ENCODE measurements at regions not wholly inside any gene's neighbourhood (a gene's known extent, or its start where the extent isn't known, plus 50 kb on each side); places are given as distances from the start of the nearest gene placed in this dataset.

GRCh38 chr1:201632364-201632952 lies 93.5 kb downstream of the NAV1 start:
- POLR2A ChIA-PET: no interaction called here

GRCh38 chr1:201633297-201633696 lies 94.4 kb downstream of the NAV1 start:
- Histone ChIP-seq H3K36me3 (ENCODE audit: insufficient read depth, low read length) (no peaks in the 10 kb centered on the region), H3K9me3 (ENCODE audit: low read length) (no peaks in the 10 kb centered on the region), H3K79me2 (ENCODE audit: insufficient read depth, low read depth, low read length) (no peaks in the 10 kb centered on the region), H4K20me1 (ENCODE audit: insufficient read depth, low read length) (no peaks in the 10 kb centered on the region), H3K27ac (ENCODE audit: low read depth, low read length, poor library complexity, severe bottlenecking) (no peak overlapping the region), H3K4me1 (ENCODE audit: insufficient read depth, low read length, poor library complexity, severe bottlenecking) (no peaks in the 10 kb centered on the region), H3K4me3 (ENCODE audit: low read depth, low read length, poor library complexity, severe bottlenecking) (no peak overlapping the region), H3K9me2 (ENCODE audit: insufficient read depth, low read length) (no peaks in the 10 kb centered on the region), H3K4me2 (ENCODE audit: low read length) (no peak overlapping the region), H2AFZ (ENCODE audit: low read length) (no peak overlapping the region)
- ChIA-PET POLR2A (interaction anchor here (1.1 kb wide), 1 partner anchor 14 kb away, joined by 3 read pairs; no protein-coding TSS in a partner anchor), CTCF (ENCODE audit: unreplicated experiment) (no interaction called here)
- TF ChIP-seq EZH2phosphoT487 (IDR thresholded peaks at IDR 0.05; ENCODE audit: borderline replicate concordance, low read depth, low read length) (no peak), CTCF (conservative IDR thresholded peaks at IDR 0.05; ENCODE audit: low read length) (no peak)
- intact Hi-C loops (cut with micrococcal nuclease; ENCODE audit: unreplicated experiment): no loop called here
- BruUV-seq (replicated peaks): no TSS peak
- no peak for DNase-seq (ENCODE audit: low spot score)

More at GRCh38 chr1:201632364-201632952, 93.5 kb downstream of the NAV1 start:
- no peaks in the 10 kb centered on the region for H4K20me1 ChIP-seq (ENCODE audit: insufficient read depth, low read length)
- no peaks in the 10 kb centered on the region for H3K36me3 ChIP-seq (ENCODE audit: insufficient read depth, low read length)
- H3K4me1 ChIP-seq (ENCODE audit: insufficient read depth, low read length, poor library complexity, severe bottlenecking): no peaks in the 10 kb centered on the region
- TF ChIP-seq CTCF (conservative IDR thresholded peaks at IDR 0.05; ENCODE audit: low read length): no peak
- H3K79me2 ChIP-seq (ENCODE audit: insufficient read depth, low read depth, low read length): no peaks in the 10 kb centered on the region
- H3K4me3 ChIP-seq (ENCODE audit: low read depth, low read length, poor library complexity, severe bottlenecking): no peak overlapping the region
- no peak overlapping the region for H3K4me2 ChIP-seq (ENCODE audit: low read length)
- no peak overlapping the region for H2AFZ ChIP-seq (ENCODE audit: low read length)
- H3K9me3 ChIP-seq (ENCODE audit: low read length): no peaks in the 10 kb centered on the region
- DNase-seq (ENCODE audit: low spot score): no peak
- H3K27ac ChIP-seq (ENCODE audit: low read depth, low read length, poor library complexity, severe bottlenecking): no peak overlapping the region
- BruUV-seq (replicated peaks): no TSS peak
- CTCF ChIA-PET (ENCODE audit: unreplicated experiment): no interaction called here
- H3K9me2 ChIP-seq (ENCODE audit: insufficient read depth, low read length): no peaks in the 10 kb centered on the region
- intact Hi-C loops (cut with micrococcal nuclease; ENCODE audit: unreplicated experiment): no loop called here

- no peak for TF ChIP-seq CTCF (conservative IDR thresholded peaks at IDR 0.05; ENCODE audit: low read length)
- no peak for TF ChIP-seq EZH2phosphoT487 (IDR thresholded peaks at IDR 0.05; ENCODE audit: borderline replicate concordance, low read depth, low read length)
- no peak for DNase-seq (ENCODE audit: low spot score)
- no peak overlapping the region for H2AFZ ChIP-seq (ENCODE audit: low read length)
- H4K20me1 ChIP-seq (ENCODE audit: insufficient read depth, low read length): no peaks in the 10 kb centered on the region
- H3K79me2 ChIP-seq (ENCODE audit: insufficient read depth, low read depth, low read length): no peaks in the 10 kb centered on the region
- H3K4me2 ChIP-seq (ENCODE audit: low read length): no peak overlapping the region
- H3K4me3 ChIP-seq (ENCODE audit: low read depth, low read length, poor library complexity, severe bottlenecking): no peak overlapping the region
- BruUV-seq (replicated peaks): no TSS peak
- H3K36me3 ChIP-seq (ENCODE audit: insufficient read depth, low read length): no peaks in the 10 kb centered on the region
- POLR2A ChIA-PET: interaction anchor here (1.1 kb wide), 1 partner anchor 14 kb away, joined by 3 read pairs; no protein-coding TSS in a partner anchor
- no peak overlapping the region for H3K27ac ChIP-seq (ENCODE audit: low read depth, low read length, poor library complexity, severe bottlenecking)
- CTCF ChIA-PET (ENCODE audit: unreplicated experiment): no interaction called here
- H3K9me2 ChIP-seq (ENCODE audit: insufficient read depth, low read length): no peaks in the 10 kb centered on the region
- intact Hi-C loops (cut with micrococcal nuclease; ENCODE audit: unreplicated experiment): no loop called here
- no peaks in the 10 kb centered on the region for H3K4me1 ChIP-seq (ENCODE audit: insufficient read depth, low read length, poor library complexity, severe bottlenecking)
- H3K9me3 ChIP-seq (ENCODE audit: low read length): no peaks in the 10 kb centered on the region
Measured at GRCh38 chr1:201633811-201634210, 94.9 kb downstream of the NAV1 start.

Data from OCI-LY7 (cell line).